Liver (tissue), 8 donors: ENCODE measurements at regions not wholly inside any gene's neighbourhood (a gene's known extent, or its start where the extent isn't known, plus 50 kb on each side); places are given as distances from the start of the nearest gene placed in this dataset.

Experiments used
- DNase-seq: peaks from one replicate; pipeline ENCODE4 v3.0.0-alpha.2; 2017; ENCODE audit warnings: low spot score
- H3K27ac ChIP-seq, 2 donors: one replicate each; pipeline ENCODE4 v1.7.0; 2013; ENCODE audit warnings: inconsistent platforms in 2 of 2, low read length in 2 of 2, control low read depth in 1 of 2, low read depth in 1 of 2, mild to moderate bottlenecking in 1 of 2
- H3K27me3 ChIP-seq, 4 donors: one replicate each; pipeline versions ENCODE4 v1.6.1 to v1.7.0; 2013; ENCODE audit warnings: low read length in 3 of 4, inconsistent platforms in 1 of 4, mild to moderate bottlenecking in 1 of 4, moderate library complexity in 1 of 4; ENCODE audit not compliant: control insufficient read depth in 4 of 4, insufficient read depth in 4 of 4
- H3K36me3 ChIP-seq, 4 donors: one replicate each; pipeline versions ENCODE4 v1.6.1 to v1.7.0; 2013; ENCODE audit warnings: low read length in 3 of 4, mild to moderate bottlenecking in 3 of 4, low read depth in 1 of 4, moderate library complexity in 1 of 4; ENCODE audit not compliant: control insufficient read depth in 4 of 4, insufficient read depth in 3 of 4
- H3K4me1 ChIP-seq, 4 donors: one replicate each; pipeline versions ENCODE4 v1.6.1 to v1.7.0; 2013; ENCODE audit warnings: low read length in 3 of 4, mild to moderate bottlenecking in 3 of 4, moderate library complexity in 1 of 4; ENCODE audit not compliant: control insufficient read depth in 4 of 4, insufficient read depth in 4 of 4
- H3K4me3 ChIP-seq, 3 donors: one replicate each; pipeline versions ENCODE4 v1.6.1 to v1.7.0; 2013; ENCODE audit warnings: low read length in 3 of 3, control low read depth in 1 of 3, low read depth in 1 of 3, mild to moderate bottlenecking in 1 of 3
- H3K9ac ChIP-seq, 2 donors: one replicate each; pipeline ENCODE4 v1.7.0; 2013; ENCODE audit warnings: low read length in 2 of 2, mild to moderate bottlenecking in 2 of 2, moderate library complexity in 2 of 2, control low read depth in 1 of 2, low read depth in 1 of 2
- H3K9me3 ChIP-seq, 4 donors: one replicate each; pipeline versions ENCODE4 v1.6.1 to v1.7.0; 2013; ENCODE audit warnings: low read length in 3 of 4; ENCODE audit not compliant: control insufficient read depth in 4 of 4
- EGR1 ChIP-seq, 2 donors: IDR thresholded peaks; 2 replicates each; pipeline ENCODE4 v1.6.1; 2016 to 2018; ENCODE audit warnings: antibody characterized with exemption in 2 of 2, low read depth in 2 of 2
- FOXA1 ChIP-seq: IDR thresholded peaks from 2 replicates; pipeline ENCODE4 v1.6.1; 2016; ENCODE audit warnings: antibody characterized with exemption
- GABPA ChIP-seq, 2 donors: IDR thresholded peaks in 1 of 2; conservative IDR thresholded peaks in 1 of 2; 2 replicates each; pipeline ENCODE4 v1.6.1; 2016; ENCODE audit warnings: antibody characterized with exemption in 2 of 2, mild to moderate bottlenecking in 1 of 2, moderate library complexity in 1 of 2
- HNF4A ChIP-seq, 2 donors: conservative IDR thresholded peaks; 2 replicates each; pipeline ENCODE4 v1.6.1; 2016; ENCODE audit warnings: antibody characterized with exemption in 2 of 2, mild to moderate bottlenecking in 2 of 2
- HNF4G ChIP-seq: IDR thresholded peaks from 2 replicates; pipeline ENCODE4 v1.6.1; 2016; ENCODE audit warnings: antibody characterized with exemption
- JUND ChIP-seq, 2 donors: IDR thresholded peaks; 2 replicates each; pipeline ENCODE4 v1.6.1; 2016; ENCODE audit warnings: antibody characterized with exemption in 2 of 2
- NR2F2 ChIP-seq: IDR thresholded peaks from 2 replicates; pipeline ENCODE4 v1.6.1; 2016; ENCODE audit warnings: antibody characterized with exemption
- RAD21 ChIP-seq, 2 donors: IDR thresholded peaks; 2 replicates each; pipeline ENCODE4 v1.6.1; 2016; ENCODE audit warnings: antibody characterized with exemption in 2 of 2, mild to moderate bottlenecking in 2 of 2
- RXRA ChIP-seq, 2 donors: IDR thresholded peaks; 2 replicates each; pipeline ENCODE4 v1.6.1; 2017 to 2018; ENCODE audit warnings: antibody characterized with exemption in 2 of 2, mild to moderate bottlenecking in 1 of 2
- TAF1 ChIP-seq: conservative IDR thresholded peaks from 2 replicates; pipeline ENCODE4 v1.6.1; 2016; ENCODE audit warnings: antibody characterized with exemption, mild to moderate bottlenecking
- YY1 ChIP-seq: IDR thresholded peaks from 2 replicates; pipeline ENCODE4 v1.6.1; 2016; ENCODE audit warnings: antibody characterized with exemption, mild to moderate bottlenecking
- WGBS: extraction: QIAGEN DNeasy Blood & Tissue Kit; methylation state at CpG from one replicate; pipeline ENCODE4 v1.1.7; 2013; 5-methylcytosine and 5-hydroxymethylcytosine counted together
- TF ChIP-seq, protein P1 (sequence below): IDR thresholded peaks from 2 replicates; pipeline ENCODE4 v1.6.1; 2016; ENCODE audit warnings: antibody characterized with exemption, mild to moderate bottlenecking
- TF ChIP-seq, protein P2 (sequence below): IDR thresholded peaks from 2 replicates; pipeline ENCODE4 v1.6.1; 2016; ENCODE audit warnings: antibody characterized with exemption
- TF ChIP-seq, protein P3 (sequence below): fragments of 150-350 bp; IDR thresholded peaks from 2 replicates; pipeline ENCODE4 v1.5.1; 2017; ENCODE audit warnings: improper control_type of control experiment, low read depth, low read length; ENCODE audit not compliant: missing input control
- TF ChIP-seq, protein P4 (sequence below): IDR thresholded peaks from 2 replicates; pipeline ENCODE4 v1.6.1; 2016; ENCODE audit warnings: antibody characterized with exemption
- TF ChIP-seq, protein P5 (sequence below): IDR thresholded peaks from 2 replicates; pipeline ENCODE4 v1.6.1; 2016; ENCODE audit warnings: antibody characterized with exemption
- donor health status: healthy.
- donor health status: healthy.
- donor health status: healthy.
- donor health status: healthy.
- donor health status: healthy.

DNA sequence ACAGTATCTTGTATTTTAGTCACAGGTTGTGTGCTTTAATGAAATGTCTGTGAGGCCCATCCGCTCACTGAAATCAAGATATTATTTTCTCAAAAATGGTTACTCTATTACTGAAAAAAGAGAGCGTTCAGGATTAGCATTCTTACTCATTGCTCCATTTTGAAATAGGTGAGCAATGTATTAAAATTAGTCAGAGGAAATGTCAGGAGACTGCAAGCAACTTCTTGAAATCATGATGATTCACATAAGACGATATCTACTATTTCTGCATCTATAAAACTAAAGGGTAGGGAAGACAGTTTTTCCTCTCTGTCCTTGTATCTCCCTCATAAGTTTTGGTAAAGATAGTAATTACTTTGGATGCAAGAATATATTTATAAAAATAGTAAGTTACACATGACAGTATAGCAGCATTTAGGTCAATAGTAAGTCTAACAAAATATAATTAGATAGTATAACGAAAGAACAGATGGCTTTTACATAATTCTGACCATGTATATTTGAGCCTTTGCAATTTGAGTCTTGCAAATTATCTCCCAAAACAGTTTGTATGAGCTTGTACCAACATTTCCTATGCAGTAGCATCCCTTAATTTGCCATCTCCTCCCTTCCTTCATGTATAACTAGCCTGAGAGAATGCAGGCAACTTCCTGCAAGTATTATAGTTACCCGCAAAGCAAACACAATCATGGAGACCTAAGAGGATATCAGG, 937.8 kb downstream of the PCDH7 start:
- Histone ChIP-seq H3K4me3 (no peak overlapping the region), H3K9ac (no peak overlapping the region), H3K27ac (no peak overlapping the region), H3K36me3 (no peaks in the 10 kb centered on the region), H3K9me3 (no peaks in the 10 kb centered on the region), H3K4me1 (no peaks in the 10 kb centered on the region), H3K27me3 (no peaks in the 10 kb centered on the region)
- no peak for DNase-seq
- no peak for TF ChIP-seq EGR1 (IDR thresholded peaks at IDR 0.05; ENCODE audit: low read depth in 2 of 2)
- TF ChIP-seq YY1: no peak
- TF ChIP-seq, protein P1, sequence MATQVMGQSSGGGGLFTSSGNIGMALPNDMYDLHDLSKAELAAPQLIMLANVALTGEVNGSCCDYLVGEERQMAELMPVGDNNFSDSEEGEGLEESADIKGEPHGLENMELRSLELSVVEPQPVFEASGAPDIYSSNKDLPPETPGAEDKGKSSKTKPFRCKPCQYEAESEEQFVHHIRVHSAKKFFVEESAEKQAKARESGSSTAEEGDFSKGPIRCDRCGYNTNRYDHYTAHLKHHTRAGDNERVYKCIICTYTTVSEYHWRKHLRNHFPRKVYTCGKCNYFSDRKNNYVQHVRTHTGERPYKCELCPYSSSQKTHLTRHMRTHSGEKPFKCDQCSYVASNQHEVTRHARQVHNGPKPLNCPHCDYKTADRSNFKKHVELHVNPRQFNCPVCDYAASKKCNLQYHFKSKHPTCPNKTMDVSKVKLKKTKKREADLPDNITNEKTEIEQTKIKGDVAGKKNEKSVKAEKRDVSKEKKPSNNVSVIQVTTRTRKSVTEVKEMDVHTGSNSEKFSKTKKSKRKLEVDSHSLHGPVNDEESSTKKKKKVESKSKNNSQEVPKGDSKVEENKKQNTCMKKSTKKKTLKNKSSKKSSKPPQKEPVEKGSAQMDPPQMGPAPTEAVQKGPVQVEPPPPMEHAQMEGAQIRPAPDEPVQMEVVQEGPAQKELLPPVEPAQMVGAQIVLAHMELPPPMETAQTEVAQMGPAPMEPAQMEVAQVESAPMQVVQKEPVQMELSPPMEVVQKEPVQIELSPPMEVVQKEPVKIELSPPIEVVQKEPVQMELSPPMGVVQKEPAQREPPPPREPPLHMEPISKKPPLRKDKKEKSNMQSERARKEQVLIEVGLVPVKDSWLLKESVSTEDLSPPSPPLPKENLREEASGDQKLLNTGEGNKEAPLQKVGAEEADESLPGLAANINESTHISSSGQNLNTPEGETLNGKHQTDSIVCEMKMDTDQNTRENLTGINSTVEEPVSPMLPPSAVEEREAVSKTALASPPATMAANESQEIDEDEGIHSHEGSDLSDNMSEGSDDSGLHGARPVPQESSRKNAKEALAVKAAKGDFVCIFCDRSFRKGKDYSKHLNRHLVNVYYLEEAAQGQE: no peak
- TF ChIP-seq TAF1: no peak
- TF ChIP-seq, protein P2, sequence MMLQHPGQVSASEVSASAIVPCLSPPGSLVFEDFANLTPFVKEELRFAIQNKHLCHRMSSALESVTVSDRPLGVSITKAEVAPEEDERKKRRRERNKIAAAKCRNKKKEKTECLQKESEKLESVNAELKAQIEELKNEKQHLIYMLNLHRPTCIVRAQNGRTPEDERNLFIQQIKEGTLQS: no peak
- TF ChIP-seq GABPA (IDR thresholded peaks at IDR 0.05 in 1 of 2, conservative IDR thresholded peaks at IDR 0.05 in 1 of 2): no peak
- TF ChIP-seq, protein P3, sequence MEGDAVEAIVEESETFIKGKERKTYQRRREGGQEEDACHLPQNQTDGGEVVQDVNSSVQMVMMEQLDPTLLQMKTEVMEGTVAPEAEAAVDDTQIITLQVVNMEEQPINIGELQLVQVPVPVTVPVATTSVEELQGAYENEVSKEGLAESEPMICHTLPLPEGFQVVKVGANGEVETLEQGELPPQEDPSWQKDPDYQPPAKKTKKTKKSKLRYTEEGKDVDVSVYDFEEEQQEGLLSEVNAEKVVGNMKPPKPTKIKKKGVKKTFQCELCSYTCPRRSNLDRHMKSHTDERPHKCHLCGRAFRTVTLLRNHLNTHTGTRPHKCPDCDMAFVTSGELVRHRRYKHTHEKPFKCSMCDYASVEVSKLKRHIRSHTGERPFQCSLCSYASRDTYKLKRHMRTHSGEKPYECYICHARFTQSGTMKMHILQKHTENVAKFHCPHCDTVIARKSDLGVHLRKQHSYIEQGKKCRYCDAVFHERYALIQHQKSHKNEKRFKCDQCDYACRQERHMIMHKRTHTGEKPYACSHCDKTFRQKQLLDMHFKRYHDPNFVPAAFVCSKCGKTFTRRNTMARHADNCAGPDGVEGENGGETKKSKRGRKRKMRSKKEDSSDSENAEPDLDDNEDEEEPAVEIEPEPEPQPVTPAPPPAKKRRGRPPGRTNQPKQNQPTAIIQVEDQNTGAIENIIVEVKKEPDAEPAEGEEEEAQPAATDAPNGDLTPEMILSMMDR: no peak
- TF ChIP-seq HNF4A (conservative IDR thresholded peaks at IDR 0.05): no peak
- TF ChIP-seq NR2F2: no peak
- TF ChIP-seq FOXA1: no peak
- TF ChIP-seq HNF4G: no peak
- TF ChIP-seq, protein P4, sequence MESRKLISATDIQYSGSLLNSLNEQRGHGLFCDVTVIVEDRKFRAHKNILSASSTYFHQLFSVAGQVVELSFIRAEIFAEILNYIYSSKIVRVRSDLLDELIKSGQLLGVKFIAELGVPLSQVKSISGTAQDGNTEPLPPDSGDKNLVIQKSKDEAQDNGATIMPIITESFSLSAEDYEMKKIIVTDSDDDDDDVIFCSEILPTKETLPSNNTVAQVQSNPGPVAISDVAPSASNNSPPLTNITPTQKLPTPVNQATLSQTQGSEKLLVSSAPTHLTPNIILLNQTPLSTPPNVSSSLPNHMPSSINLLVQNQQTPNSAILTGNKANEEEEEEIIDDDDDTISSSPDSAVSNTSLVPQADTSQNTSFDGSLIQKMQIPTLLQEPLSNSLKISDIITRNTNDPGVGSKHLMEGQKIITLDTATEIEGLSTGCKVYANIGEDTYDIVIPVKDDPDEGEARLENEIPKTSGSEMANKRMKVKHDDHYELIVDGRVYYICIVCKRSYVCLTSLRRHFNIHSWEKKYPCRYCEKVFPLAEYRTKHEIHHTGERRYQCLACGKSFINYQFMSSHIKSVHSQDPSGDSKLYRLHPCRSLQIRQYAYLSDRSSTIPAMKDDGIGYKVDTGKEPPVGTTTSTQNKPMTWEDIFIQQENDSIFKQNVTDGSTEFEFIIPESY: no peak
- no peak for TF ChIP-seq RAD21 (IDR thresholded peaks at IDR 0.05)
- TF ChIP-seq, protein P5, sequence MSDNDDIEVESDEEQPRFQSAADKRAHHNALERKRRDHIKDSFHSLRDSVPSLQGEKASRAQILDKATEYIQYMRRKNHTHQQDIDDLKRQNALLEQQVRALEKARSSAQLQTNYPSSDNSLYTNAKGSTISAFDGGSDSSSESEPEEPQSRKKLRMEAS: no peak
- TF ChIP-seq JUND (IDR thresholded peaks at IDR 0.05): no peak
- TF ChIP-seq RXRA (IDR thresholded peaks at IDR 0.05): no peak
- WGBS: 82% methylated on average over 5 of the region's 5 CpGs
